22Rv1 (cell line): ENCODE measurements at regions not wholly inside any gene's neighbourhood (a gene's known extent, or its start where the extent isn't known, plus 50 kb on each side); places are given as distances from the start of the nearest gene placed in this dataset.

ENCODE experiments used
- CTCF ChIP-seq: fragments of 450-650 bp; IDR thresholded peaks from 2 replicates; pipeline ENCODE4 v1.5.1; 2017; ENCODE audit warnings: mild to moderate bottlenecking
- ZFX ChIP-seq: fragments of 450-650 bp; IDR thresholded peaks from 2 replicates; pipeline ENCODE4 v1.6.1; 2017; ENCODE audit warnings: antibody characterized with exemption, borderline replicate concordance

GRCh38 chr13:104584481-104584880 lies 1518.3 kb upstream of the SLC10A2 start:
- TF ChIP-seq CTCF (no peak), ZFX (no peak)
